H1 (cell line): ENCODE measurements at regions not wholly inside any gene's neighbourhood (a gene's known extent, or its start where the extent isn't known, plus 50 kb on each side); places are given as distances from the start of the nearest gene placed in this dataset.

Source experiments
- CHD7 ChIP-seq: fragments of 300-600 bp; sonication (generic); IDR thresholded peaks from 2 replicates; pipeline ENCODE4 v1.7.1; 2012; ENCODE audit warnings: low read length, moderate library complexity, mild to moderate bottlenecking, inconsistent platforms; ENCODE audit not compliant: insufficient replicate concordance

GRCh38 chr9:135220601-135221575, 133.4 kb downstream of the OLFM1 start (continued):
- no peak for TF ChIP-seq CHD7
